ENCODE measurements at regions not wholly inside any gene's neighbourhood (a gene's known extent, or its start where the extent isn't known, plus 50 kb on each side); places are given as distances from the start of the nearest gene placed in this dataset.

- DNase-seq (ENCODE audit: low read depth in 2 of 3, low spot score in 2 of 3) = no peak
Observed at GRCh38 chr9:107644733-107645463, 155.3 kb upstream of the KLF4 start.

- no peak for DNase-seq (ENCODE audit: low read depth in 2 of 3, low spot score in 2 of 3)
Observed at GRCh38 chr9:107639426-107639825, 149.9 kb upstream of the KLF4 start.

GRCh38 chr9:107638521-107639310 is 149.1 kb upstream of the KLF4 start:
- no peak for DNase-seq (ENCODE audit: low read depth in 2 of 3, low spot score in 2 of 3)

GRCh38 chr9:107637421-107638420 is 148.2 kb upstream of the KLF4 start:
- no peak for DNase-seq (ENCODE audit: low read depth in 2 of 3, low spot score in 2 of 3)

- no peak for DNase-seq (ENCODE audit: low read depth in 2 of 3, low spot score in 2 of 3)
Observed at GRCh38 chr9:107636571-107637381, 147.2 kb upstream of the KLF4 start.

- no peak for DNase-seq (ENCODE audit: low read depth in 2 of 3, low spot score in 2 of 3)
Observed at GRCh38 chr9:107635803-107636174, 146.2 kb upstream of the KLF4 start.

- no peak for DNase-seq (ENCODE audit: low read depth in 2 of 3, low spot score in 2 of 3)
Observed at GRCh38 chr9:107635101-107635802, 145.7 kb upstream of the KLF4 start.

- no peak for DNase-seq (ENCODE audit: low read depth in 2 of 3, low spot score in 2 of 3)
Observed at GRCh38 chr9:107633406-107633805, 143.8 kb upstream of the KLF4 start.

- DNase-seq (ENCODE audit: low read depth in 2 of 3, low spot score in 2 of 3) = no peak
Observed at GRCh38 chr9:107632661-107633060, 143.1 kb upstream of the KLF4 start.

GRCh38 chr9:107632216-107632615 is 142.6 kb upstream of the KLF4 start:
- no peak for DNase-seq (ENCODE audit: low read depth in 2 of 3, low spot score in 2 of 3)

GRCh38 chr9:107631788-107632187 is 142.2 kb upstream of the KLF4 start:
- no peak for DNase-seq (ENCODE audit: low read depth in 2 of 3, low spot score in 2 of 3)

- DNase-seq (ENCODE audit: low read depth in 2 of 3, low spot score in 2 of 3) = no peak
Observed at GRCh38 chr9:107630156-107630555, 140.6 kb upstream of the KLF4 start.

- DNase-seq (ENCODE audit: low read depth in 2 of 3, low spot score in 2 of 3) = no peak
Observed at GRCh38 chr9:107628444-107628843, 138.9 kb upstream of the KLF4 start.

GRCh38 chr9:107627781-107628180 is 138.2 kb upstream of the KLF4 start:
- DNase-seq (ENCODE audit: low read depth in 2 of 3, low spot score in 2 of 3) = no peak

- no peak for DNase-seq (ENCODE audit: low read depth in 2 of 3, low spot score in 2 of 3)
Observed at GRCh38 chr9:107626118-107626517, 136.5 kb upstream of the KLF4 start.

- DNase-seq (ENCODE audit: low read depth in 2 of 3, low spot score in 2 of 3) = no peak
Observed at GRCh38 chr9:107625383-107625984, 135.9 kb upstream of the KLF4 start.

GRCh38 chr9:107624234-107624948 is 134.8 kb upstream of the KLF4 start:
- DNase-seq (ENCODE audit: low read depth in 2 of 3, low spot score in 2 of 3) = no peak

GRCh38 chr9:107621436-107621835 is 131.9 kb upstream of the KLF4 start:
- no peak for DNase-seq (ENCODE audit: low read depth in 2 of 3, low spot score in 2 of 3)

- DNase-seq (ENCODE audit: low read depth in 2 of 3, low spot score in 2 of 3) = no peak
Observed at GRCh38 chr9:107620801-107621200, 131.2 kb upstream of the KLF4 start.
